ENCODE measurements at regions not wholly inside any gene's neighbourhood (a gene's known extent, or its start where the extent isn't known, plus 50 kb on each side); places are given as distances from the start of the nearest gene placed in this dataset.
A peak's percentile ranks its signal among the peaks of the same experiment; 100 is the strongest.
"Not testable (repeated sequence)": the region's sequence is repeated elsewhere in the genome, so short reads cannot be mapped to it uniquely, and the experiment has no call there.

DNA sequence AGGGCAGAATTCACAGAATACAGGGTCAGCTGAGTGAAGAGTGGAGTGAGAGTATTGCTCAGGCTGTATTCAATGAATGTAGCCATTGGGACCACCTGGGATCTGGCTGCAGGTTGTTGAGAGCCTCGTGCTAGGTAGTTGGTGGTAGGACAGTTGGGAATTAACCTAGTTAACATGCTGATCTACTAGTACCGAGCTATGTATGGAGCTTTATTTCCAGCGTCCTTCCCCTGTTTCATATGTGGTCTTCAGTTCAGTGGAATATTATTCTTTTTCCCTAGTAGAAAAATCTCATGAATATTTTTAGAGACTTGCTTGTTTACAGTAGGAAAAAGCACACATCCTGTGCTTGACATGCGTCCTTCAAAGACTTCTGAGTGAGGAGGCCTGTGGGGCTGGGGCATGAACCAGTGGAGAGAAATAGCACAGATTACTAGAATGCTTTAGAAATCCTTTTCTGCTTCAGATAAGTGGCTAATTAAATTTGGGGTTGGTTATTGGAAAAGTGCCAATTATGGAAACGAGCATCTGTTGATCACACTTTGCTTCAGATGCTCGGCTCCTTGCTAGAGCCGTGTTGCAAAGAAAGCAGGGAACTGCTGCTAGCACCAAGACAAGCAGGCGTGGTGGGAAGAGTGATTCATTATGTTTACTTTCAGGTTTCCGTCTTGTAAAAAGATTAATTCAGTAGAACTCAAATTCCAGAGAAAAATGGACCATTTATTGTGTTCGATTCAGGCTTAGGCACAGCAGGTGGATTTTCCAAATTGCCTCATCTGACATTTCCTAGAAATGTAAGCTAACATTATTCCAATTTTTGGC is 53.6 kb downstream of the ARF6 start:
- DNase-seq = peak; percentile 50

DNA sequence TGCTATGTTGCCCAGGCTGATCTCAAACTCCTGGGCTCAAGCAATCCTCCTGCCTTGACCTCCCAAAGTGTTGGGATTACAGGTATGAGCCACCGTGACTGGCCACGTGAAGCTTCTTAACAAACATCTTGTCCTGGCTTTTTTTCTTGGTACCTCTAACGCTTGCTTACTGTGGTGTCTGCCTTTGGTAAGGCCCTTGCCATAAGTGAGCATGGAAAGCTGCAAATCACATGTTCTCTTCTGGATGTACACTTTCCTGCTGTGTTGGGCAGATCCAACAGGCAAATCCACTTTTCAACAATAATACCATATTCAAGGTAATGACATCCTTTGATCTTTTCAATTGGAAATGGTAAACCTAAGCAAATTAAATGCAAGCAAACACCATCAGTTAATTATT is 54.6 kb downstream of the ARF6 start:
- no peak for DNase-seq

DNA sequence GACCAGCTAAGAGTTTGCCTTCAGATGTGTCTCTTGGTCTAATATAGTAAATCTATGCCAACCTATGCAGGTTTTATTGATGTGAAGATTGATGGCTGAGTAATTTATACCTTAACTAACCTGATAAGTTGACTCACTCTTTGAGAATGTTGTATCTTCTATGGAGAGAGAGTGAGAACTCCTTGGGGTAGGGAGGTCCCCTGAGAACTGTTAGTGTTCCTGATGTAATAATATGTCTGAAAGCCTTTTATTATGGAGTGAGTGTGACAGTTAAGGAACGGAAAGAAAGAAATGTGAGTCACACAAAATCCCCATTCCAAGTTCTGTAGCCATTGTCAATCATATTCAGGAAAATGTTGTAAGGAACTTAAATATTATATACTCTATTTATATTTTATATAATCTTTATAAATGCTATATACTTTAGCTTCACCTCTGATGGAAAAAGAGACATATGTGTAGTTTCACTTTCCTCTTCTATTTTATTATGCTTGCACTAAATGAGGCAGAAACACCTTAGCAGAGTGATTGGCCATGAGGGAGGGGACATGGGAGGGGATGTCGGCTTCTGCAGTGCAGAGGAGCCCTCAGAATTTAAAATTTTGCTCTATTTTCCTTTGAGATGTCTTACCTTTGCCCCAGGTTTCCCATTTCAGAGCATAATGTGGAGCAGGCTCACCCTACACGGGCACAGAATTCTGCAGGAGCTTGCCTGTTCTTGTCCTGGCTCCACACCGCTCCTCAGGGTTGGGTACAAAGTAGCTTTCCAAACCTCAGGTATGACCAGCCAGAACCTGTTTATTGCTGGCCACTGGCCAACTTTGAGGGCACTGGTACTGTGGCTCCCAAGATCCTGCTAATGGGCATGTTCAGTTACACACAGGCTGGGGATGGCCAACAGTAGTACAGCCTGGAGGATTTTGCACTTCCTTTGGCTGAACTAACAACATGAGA is 57.7 kb downstream of the ARF6 start:
- DNase-seq = no peak

DNA sequence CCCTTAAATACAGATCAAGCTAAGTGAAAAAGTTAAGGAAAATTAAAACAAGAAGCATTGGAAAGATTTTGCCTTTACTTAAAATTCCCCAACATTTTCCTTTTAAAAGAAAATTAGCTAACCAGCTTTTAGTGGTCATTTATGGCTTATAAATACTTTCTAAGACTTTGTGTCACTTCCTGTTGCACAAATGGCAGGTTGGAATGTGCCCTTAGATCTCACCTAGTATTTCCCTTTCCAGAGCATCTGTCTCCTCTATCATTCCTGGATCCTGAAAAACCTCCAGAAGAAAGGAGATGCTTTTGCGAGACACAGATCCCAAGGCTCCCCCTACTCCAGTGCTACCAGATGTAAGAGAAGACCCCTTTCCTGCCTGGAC is 58.3 kb downstream of the ARF6 start:
- no peak for DNase-seq

DNA sequence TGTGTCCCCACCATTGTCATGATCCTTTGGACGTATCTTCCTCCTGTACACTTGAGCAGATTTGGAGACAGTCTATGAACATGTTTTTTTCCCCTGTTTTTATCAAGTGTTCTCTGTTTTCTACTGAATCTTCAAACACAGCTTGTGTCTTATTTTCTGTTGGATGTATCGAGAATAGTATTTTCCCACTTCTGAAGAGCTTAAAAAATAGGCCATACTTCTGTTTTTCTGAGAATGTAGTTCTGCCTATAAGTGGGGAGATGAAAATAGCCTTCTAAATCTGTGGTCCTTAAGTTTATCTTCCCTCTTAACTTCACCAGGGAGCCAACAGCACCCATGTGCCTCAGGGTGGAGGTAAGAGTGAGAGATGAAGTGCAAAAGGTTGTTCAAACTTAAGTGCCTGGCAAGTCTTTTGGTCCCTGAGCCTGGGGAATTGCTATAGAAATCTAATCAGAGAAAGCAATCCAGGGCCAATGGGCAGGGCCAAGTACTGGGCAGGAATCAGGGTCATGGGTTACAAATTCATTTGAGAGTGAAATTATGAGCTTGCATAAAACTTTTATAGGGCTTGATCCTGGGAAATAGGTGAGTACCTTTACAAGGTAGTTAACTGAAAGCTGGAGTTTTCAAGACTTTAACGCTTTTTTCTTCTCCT is 58.9 kb downstream of the ARF6 start:
- DNase-seq = no peak

DNA sequence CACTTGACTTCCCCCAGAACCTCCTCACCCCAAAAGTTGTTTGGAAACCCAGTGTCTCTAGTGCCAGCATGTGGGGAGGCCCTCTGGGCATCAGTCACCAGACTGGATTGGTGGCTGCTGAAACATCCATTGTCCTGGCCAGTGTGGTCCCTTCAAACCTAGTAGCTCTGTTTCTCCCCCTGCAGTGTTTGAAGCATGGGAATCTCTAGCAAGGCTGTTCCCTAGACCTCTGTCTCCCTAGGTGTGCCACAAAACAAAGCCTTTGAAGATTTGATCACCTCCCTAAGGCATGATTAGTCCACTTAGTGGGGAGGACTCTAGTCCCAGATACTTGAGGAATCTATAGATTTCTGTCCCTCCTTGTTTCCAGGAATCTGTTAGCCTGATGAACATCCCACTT is 60.3 kb downstream of the ARF6 start:
- DNase-seq = no peak

DNA sequence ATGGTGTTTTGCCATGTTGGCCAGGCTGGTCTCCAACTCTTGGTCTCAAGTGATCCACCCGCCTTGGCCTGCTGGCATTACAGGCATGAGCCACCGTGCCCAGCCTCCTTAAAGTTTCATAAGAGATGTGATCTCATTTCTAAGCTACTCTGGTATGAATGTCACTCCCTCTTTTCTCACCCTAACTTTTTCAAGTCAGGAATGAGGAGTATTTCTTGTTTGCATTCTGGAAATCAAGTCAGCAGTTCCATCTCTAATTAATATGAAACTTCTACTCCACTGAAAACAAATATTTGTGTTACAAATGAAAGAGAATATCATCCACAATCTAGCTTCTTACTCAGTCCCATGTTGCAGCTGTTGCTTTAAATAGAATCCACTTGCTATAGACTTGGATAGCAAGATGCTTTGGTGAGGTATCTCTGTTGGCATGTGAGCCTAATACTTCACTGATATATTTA is 61.3 kb downstream of the ARF6 start:
- no peak for DNase-seq

DNA sequence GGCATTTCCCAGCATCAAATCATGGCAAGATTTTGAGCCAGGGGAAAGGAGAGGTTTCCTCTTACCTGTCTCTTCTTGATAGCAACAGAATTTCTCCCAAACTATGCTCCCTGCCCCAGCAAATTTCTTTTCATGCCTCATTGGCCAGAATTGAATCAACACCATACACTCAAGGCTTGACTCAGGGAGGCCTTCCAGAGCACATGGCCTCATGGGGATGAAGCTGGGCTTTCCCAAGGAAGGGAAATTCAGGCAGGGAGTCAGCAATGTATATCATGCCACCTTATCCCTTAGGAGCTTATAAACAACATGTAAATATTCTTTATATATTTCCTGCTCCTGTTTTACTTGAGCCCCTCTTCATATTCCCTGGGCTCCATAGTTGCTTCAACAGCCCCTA is 62.1 kb downstream of the ARF6 start:
- DNase-seq = no peak

DNA sequence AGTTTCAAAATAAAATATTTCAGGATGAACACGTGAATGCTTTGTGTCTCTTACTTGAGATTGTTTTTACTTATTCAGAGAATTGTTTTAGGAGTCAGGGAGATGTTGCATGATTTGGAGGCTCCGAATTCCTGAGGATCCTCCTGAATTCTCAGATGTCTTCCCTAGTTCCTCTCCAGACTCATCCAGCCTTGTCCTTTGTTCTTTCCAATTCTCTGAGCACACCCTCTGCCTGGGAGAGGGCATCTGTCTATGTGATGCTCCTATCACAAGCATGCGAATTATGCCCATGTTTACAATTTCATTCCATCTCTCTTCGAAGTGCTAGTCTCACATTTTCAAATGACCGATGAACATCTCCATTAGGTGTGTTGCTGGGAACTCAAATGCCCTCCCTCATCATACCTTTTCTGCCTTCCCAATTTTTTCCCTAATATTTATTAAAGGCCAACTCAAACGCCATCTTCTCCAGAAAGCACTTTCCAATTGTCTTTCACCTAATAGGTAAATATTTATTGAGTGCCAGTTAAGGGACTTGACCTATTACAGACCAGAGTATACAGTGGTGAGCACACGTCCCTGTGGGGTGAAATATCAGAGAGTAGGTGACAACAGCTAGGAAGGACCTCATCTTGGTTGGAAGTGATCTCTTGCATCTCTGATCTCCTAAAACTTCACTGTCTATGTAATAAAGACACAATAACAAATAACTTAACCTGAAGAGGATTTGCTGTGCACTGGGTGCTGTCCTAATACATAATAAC is 64.4 kb downstream of the ARF6 start:
- no peak for DNase-seq

DNA sequence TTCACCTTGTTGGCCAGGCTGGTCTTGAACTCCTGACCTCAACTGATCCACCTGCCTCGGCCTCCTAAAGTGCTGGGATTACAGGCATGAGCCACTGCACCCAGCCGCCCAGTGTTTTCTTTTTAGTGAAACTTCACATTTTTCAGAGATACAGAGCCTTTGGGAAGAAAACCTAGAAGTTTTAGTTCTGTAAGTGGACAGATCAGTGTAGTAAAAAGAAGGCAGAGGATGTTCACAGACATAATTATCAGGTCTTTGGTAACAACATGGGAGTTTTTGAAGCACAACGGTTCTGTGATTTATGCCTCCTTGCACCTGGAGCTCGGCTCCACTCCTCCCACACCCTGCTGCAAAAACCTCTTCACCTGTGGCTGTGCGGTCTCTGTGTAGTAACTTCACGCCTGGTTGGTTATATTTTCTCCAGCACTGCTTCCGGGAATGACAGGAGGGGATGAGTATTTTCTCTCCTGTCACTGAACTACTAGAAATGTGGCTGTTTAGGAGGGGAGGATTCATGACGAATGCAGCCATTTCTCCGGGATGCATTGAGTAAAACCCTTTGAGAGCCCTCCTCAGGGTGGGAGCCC is 67.0 kb downstream of the ARF6 start:
- DNase-seq = peak; percentile 69

DNA sequence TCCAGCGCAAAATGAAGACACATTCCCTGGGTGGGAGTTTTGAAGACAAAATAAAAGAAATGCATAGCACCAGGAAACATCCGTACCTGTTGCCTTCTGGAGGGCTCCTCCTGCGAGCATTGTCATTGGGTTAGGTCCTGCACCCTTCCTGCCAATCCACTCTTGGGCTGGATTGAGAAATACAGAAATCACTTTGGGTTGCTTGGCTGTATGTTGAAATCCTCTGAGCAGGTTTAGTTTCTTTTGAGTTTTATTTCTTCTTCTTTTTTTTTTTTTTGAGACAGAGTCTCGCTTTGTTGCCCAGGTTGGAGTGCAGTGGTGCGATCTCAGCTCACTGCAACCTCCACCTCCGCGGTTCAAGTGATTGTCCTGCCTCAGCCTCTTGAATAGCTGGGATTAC is 67.6 kb downstream of the ARF6 start:
- DNase-seq = no peak

DNA sequence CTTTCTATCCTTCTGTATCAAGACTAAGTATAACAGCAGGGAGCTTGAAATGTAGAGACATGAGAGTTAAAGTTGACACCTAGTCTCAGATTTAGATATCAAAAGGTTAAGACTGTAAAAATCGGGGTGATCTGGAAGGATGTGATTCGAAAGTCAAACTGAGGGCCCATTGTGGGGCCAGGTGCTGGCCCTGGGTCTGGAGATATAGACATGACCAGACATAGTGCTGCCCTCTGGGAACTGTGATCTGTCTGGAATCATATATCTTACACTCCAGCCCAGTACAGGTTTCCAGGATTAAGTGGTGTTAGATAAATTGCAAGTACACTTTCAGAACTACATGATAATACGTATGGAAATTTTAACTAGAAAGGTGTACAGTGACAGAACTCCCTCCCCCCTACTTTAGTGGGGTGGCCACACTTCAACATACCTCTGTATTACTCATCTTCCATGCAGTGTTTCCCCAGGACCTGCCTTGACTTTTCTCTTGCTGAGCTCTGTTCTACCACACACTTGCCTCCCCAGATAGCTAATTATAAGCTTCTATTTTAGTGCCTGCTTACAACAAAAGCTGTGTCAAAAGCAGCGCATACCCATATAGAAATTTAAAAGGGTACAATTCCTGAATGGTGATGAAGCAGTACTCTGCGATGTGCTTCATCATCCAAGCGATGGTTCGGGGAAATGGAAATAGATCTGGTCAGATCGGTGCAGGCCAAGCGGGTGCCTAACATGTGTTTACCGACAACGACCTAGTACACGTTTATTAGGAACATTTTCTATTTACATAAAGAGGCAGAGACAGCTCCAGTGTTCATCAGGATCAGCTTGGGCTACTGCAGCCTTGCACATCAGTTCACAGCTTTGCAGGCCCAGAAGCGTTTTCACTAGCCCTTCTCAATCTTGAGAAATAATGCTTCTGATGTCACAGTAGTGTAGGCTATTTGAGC is 68.7 kb downstream of the ARF6 start:
- no peak for DNase-seq

DNA sequence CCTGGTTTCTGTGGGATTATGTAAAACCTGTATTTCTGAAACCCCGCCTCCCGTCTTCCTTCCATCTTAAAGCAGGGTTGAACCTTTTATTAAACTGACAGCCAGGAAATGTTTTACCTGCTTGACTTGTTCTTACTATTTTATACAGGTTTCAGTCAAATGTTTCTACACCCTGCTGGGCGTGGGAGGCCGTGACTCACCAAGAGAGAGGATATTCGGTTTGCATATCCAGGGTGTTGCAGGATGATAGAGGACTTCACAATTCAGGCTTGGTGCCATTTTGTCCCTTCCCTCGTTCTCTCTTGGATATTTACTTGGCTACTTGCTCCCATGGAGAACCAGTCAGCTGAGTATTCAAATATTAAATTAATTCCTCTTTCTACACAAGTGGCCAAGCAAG is 69.7 kb downstream of the ARF6 start:
- DNase-seq = no peak

DNA sequence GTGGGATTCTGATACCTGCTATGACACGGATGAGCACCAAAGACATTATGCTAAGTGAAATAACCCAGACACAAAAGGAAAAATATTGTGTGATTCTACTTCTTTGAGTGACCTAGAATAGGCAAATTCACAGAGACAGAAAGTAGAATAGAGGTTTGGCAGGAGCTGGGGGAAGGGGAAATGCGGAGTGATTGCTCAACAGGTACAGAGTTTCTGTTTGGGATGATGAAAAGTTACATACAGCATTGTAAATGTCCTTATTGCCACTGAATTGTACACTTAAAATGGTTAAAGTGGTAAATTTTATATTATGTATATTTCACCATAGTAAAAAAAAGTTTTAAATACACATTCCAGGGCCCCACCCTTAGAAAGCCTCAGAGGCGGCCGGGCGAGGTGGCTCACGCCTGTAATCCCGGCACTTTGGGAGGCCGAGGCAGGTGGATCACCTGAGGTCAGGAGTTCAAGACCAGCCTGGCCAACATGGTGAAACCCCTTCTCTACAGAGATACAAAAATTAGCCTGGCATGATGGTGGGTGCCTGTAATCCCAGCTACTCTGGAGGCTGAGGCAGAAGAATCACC is 72.3 kb downstream of the ARF6 start:
- DNase-seq = not testable (repeated sequence)

DNA sequence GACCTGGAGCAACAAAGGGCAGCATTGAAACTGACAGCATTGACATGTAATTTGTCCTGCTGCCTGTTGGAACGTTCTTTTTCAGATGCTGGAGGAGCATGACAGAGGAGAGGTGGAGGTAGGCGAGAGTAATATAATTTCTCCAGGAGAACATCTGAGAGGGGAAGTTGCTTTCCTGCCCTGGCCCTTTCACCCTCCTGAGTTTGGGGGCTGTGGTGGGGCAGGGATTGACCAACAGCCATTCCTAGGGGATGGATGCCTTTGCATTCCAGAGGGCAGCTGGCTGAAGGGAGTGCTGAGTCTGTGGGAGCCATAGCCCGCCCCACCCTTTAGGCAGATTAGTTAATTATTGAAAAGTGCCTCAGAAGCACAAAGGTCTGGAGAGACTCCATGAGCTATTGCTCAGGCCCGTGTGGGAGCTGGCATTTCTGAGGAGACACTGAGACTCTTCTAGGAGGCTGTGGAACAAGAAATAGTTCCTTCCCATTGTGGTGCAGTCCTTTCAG is 73.5 kb downstream of the ARF6 start:
- no peak for DNase-seq

DNA sequence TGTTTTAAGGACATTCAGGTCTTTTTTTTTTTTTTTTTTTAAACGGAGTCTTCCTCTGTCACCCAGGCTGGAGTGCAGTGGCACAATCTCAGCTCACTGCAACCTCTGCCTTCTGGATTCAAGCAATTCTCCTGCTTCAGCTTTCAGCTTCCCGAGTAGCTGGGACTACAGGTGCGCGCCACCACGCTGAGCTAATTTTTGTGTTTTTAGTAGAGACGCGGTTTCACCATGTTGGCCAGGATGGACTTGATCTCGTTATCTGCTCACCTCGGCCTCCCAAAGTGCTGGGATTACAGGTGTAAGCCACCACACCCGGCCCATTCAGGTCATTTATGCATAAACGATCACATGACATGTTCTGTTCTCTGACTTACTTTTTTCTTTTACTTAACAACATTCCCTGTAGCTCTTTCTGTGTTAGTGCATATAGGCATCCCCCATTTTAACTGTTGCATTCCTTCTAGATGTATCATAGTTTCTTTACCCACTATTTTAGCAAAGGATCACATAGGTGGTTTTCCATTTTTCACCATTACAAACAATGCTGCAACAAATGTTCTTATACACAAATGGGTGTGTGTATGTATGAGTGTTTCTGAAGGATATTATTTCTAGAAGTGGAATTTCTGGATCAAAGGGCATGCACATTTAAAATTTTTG is 74.2 kb downstream of the ARF6 start:
- no peak for DNase-seq

DNA sequence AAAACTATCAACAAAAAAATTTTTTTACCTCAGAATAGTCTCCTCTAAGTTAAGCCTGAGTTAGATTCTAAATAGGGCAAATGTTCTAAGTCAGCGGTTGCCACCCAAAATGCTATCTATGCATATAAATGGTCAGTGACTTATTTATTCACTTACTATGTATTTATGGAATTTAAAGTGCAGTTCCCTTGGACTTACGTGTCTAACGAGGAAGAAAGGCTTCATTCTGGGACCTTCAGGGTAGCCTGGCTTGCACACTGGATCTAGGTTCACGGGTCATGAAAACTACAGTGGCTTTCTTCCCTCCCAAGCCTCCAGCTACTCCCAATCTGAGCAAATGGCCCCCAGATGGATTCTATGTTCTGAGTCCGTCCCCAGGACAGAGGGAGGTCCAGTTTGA is 77.1 kb downstream of the ARF6 start:
- no peak for DNase-seq

DNA sequence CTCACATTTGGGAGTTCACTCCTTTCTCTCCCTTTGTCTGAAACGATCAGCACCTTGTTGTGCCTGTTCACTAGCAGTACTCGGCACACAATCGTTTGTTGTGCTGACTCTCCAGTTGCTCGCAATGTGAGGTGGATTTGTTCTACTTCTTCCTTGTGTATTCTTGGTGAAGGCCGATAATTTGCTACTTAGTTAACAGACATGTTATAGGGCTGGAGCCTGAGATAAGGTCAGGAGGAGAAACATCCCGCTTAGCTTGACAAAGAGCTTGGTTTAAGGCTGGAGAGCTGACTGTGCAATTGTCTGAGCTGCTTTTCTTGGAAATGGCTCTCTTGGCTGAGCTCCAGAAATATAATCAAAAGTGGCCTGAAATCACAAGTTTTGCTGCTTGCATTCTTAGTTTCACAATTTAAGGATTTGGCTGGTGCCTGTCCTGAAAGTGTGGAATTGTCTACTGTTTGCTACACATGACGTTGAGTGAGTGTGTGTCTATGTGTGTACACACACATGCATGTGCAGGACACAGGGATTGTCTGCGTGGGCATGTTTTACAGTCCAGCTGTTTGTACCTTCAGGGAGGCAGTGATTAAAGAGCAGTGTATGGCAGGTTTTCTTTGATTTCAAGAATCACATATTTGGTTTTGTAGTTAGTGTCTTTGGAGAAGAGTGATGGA is 77.7 kb downstream of the ARF6 start:
- no peak for DNase-seq
